NB4 (cell line): ENCODE measurements at regions not wholly inside any gene's neighbourhood (a gene's known extent, or its start where the extent isn't known, plus 50 kb on each side); places are given as distances from the start of the nearest gene placed in this dataset.

Source experiments
- POLR2A ChIP-seq: IDR thresholded peaks from 2 replicates; pipeline ENCODE4 v1.6.1; 2011; ENCODE audit warnings: mild to moderate bottlenecking; ENCODE audit not compliant: insufficient read length; ENCODE audit errors: extremely low read depth
- TF ChIP-seq, protein P1 (sequence below): IDR thresholded peaks from one replicate; pipeline ENCODE4 v1.5.1; 2012; ENCODE audit warnings: low read depth, low read length
- TF ChIP-seq, protein P2 (sequence below): IDR thresholded peaks from 2 replicates; pipeline ENCODE4 v1.6.1; 2011; ENCODE audit warnings: low read depth, low read length

DNA sequence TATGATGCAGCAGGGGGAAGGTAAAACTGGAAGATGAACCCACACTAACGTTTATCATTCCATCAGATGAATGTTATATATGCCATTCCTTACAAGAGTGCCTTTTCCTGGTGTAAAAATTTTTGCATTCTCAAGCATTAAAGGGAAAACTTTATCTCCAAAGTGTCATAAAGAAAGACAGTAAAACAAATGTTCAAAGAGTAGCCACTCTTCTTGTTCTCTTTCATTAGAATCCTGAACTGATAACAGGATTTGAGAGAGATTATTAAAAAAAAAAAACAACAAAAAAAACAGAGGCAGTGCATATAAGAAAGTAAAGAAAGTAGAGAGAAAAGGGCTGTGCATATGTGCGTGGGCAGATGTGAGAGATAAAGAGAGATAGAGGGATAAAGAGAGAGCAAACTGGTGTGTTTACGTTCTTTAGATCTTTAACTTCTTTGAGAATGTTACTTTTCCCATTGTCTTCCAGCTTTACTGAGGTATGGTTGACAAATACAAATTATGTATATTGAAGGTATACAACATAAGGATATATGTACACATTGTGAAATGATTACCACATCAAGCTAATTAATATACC is 275.4 kb downstream of the HS3ST1 start:
- TF ChIP-seq, protein P1, sequence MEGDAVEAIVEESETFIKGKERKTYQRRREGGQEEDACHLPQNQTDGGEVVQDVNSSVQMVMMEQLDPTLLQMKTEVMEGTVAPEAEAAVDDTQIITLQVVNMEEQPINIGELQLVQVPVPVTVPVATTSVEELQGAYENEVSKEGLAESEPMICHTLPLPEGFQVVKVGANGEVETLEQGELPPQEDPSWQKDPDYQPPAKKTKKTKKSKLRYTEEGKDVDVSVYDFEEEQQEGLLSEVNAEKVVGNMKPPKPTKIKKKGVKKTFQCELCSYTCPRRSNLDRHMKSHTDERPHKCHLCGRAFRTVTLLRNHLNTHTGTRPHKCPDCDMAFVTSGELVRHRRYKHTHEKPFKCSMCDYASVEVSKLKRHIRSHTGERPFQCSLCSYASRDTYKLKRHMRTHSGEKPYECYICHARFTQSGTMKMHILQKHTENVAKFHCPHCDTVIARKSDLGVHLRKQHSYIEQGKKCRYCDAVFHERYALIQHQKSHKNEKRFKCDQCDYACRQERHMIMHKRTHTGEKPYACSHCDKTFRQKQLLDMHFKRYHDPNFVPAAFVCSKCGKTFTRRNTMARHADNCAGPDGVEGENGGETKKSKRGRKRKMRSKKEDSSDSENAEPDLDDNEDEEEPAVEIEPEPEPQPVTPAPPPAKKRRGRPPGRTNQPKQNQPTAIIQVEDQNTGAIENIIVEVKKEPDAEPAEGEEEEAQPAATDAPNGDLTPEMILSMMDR: no peak
- TF ChIP-seq, protein P2, sequence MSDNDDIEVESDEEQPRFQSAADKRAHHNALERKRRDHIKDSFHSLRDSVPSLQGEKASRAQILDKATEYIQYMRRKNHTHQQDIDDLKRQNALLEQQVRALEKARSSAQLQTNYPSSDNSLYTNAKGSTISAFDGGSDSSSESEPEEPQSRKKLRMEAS: no peak
- TF ChIP-seq POLR2A: no peak
